ENCODE measurements at regions not wholly inside any gene's neighbourhood (a gene's known extent, or its start where the extent isn't known, plus 50 kb on each side); places are given as distances from the start of the nearest gene placed in this dataset.

DNA sequence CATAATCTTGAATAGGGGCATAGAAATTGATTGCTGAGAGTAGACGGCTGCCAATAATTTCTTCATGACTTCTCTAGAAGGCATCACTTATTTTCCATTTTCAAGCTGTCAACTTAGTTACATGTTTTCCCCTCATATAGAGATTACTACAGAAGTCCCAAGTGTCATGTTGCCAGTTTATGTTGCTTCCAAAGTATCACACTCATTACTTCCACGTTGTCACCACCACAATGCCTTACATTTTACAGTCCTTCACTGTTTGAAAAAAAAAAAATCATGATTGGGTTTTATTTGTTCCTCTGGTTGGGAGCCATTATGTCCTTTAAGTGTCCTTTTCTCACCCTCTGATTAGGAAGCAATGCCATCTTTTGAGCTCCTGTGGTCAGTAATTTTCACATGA is 2144.6 kb upstream of the ACO1 start:
- TF ChIP-seq CTCF (IDR thresholded peaks at IDR 0.05; ENCODE audit: low read length) (no peak), EZH2 (IDR thresholded peaks at IDR 0.05; ENCODE audit: borderline replicate concordance, low read length) (no peak)
